ENCODE measurements at regions not wholly inside any gene's neighbourhood (a gene's known extent, or its start where the extent isn't known, plus 50 kb on each side); places are given as distances from the start of the nearest gene placed in this dataset.

- no peak for DNase-seq
Observed at GRCh38 chr1:217311269-217311668, 319.6 kb downstream of the GPATCH2 start.

- DNase-seq = no peak
Observed at GRCh38 chr1:217281332-217281731, 349.6 kb downstream of the GPATCH2 start.

- DNase-seq = no peak
Observed at GRCh38 chr1:217275655-217276398, 355.1 kb downstream of the GPATCH2 start.

GRCh38 chr1:217274927-217275654, 355.8 kb downstream of the GPATCH2 start:
- DNase-seq = no peak

GRCh38 chr1:217274416-217274815, 356.5 kb downstream of the GPATCH2 start:
- no peak for DNase-seq

- DNase-seq = no peak
Observed at GRCh38 chr1:217273866-217274265, 357.0 kb downstream of the GPATCH2 start.

GRCh38 chr1:217272385-217272784, 358.5 kb downstream of the GPATCH2 start:
- DNase-seq = no peak

GRCh38 chr1:217270101-217270500, 360.8 kb downstream of the GPATCH2 start:
- DNase-seq = no peak

GRCh38 chr1:217268058-217268457, 362.8 kb downstream of the GPATCH2 start:
- DNase-seq = no peak

GRCh38 chr1:217261636-217262035, 369.3 kb downstream of the GPATCH2 start:
- no peak for DNase-seq

- DNase-seq = no peak
Observed at GRCh38 chr1:217260676-217261075, 370.2 kb downstream of the GPATCH2 start.

- DNase-seq = no peak
Observed at GRCh38 chr1:217253985-217254384, 376.9 kb downstream of the GPATCH2 start.

GRCh38 chr1:217253351-217253750, 377.5 kb downstream of the GPATCH2 start:
- DNase-seq = no peak

GRCh38 chr1:217251121-217251520, 379.8 kb downstream of the GPATCH2 start:
- DNase-seq = no peak

- no peak for DNase-seq
Observed at GRCh38 chr1:217249857-217250256, 381.0 kb downstream of the GPATCH2 start.

- DNase-seq = no peak
Observed at GRCh38 chr1:217244971-217245370, 385.9 kb downstream of the GPATCH2 start.

GRCh38 chr1:217240656-217241055, 390.2 kb downstream of the GPATCH2 start:
- no peak for DNase-seq

GRCh38 chr1:217238945-217239344, 391.9 kb downstream of the GPATCH2 start:
- DNase-seq = no peak

- no peak for DNase-seq
Observed at GRCh38 chr1:217230412-217230811, 400.5 kb downstream of the GPATCH2 start.

- no peak for DNase-seq
Observed at GRCh38 chr1:217228689-217229088, 402.2 kb downstream of the GPATCH2 start.

- DNase-seq = no peak
Observed at GRCh38 chr1:217224201-217224600, 406.7 kb downstream of the GPATCH2 start.

GRCh38 chr1:217214551-217214950, 416.3 kb downstream of the GPATCH2 start:
- no peak for DNase-seq

- no peak for DNase-seq
Observed at GRCh38 chr1:217211486-217211885, 419.4 kb downstream of the GPATCH2 start.

GRCh38 chr1:217205578-217205977, 425.3 kb downstream of the GPATCH2 start:
- DNase-seq = no peak

- no peak for DNase-seq
Observed at GRCh38 chr1:217196616-217197015, 434.3 kb downstream of the GPATCH2 start.
